Urinary bladder (tissue), 3 donors: ENCODE measurements at regions not wholly inside any gene's neighbourhood (a gene's known extent, or its start where the extent isn't known, plus 50 kb on each side); places are given as distances from the start of the nearest gene placed in this dataset.

ENCODE experiments used
- DNase-seq: peaks from one replicate; pipeline ENCODE4 v3.0.0-alpha.2; 2015; ENCODE audit errors: extremely low spot score
- H3K27ac ChIP-seq: one replicate; pipeline ENCODE4 v1.5.1; 2013; ENCODE audit warnings: low read depth, mild to moderate bottlenecking, moderate library complexity
- H3K36me3 ChIP-seq: one replicate; pipeline ENCODE4 v1.6.1; 2013; ENCODE audit warnings: mild to moderate bottlenecking, moderate library complexity; ENCODE audit not compliant: insufficient read depth
- H3K4me1 ChIP-seq: one replicate; pipeline ENCODE4 v1.6.1; 2013; ENCODE audit warnings: mild to moderate bottlenecking, moderate library complexity; ENCODE audit not compliant: insufficient read depth
- H3K4me3 ChIP-seq: one replicate; pipeline ENCODE4 v1.5.1; 2013; ENCODE audit warnings: low read depth, low read length
- WGBS: extraction: QIAGEN DNeasy Blood & Tissue Kit; methylation state at CpG from one replicate; pipeline ENCODE4 v1.1.7; 2013; 5-methylcytosine and 5-hydroxymethylcytosine counted together
- donor health status: healthy with polysubstance abuse.
- donor health status: healthy.

DNA sequence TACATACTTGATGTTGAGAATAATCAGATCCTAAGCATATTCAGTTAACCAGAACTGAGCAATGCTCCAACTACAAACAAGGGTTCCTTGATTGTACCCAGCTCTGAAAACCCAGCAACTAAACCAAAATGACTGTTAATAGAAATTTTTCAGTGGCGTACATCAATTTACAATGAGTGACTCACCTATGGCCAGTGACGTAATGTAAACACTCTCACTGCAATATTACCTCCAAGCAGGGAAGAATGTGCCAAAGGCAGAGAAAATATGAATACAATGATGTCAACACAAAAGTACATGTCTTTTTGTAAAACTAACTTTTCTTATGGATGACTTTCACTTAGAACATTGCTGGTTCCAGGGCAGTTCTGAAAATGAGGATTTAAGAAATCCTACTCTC, 611.3 kb downstream of the EDEM1 start:
- no peak for DNase-seq
- H3K36me3 ChIP-seq: no peaks in the 10 kb centered on the region
- WGBS: 82% methylated on average over 2 of the region's 2 CpGs
- H3K4me3 ChIP-seq: no peak overlapping the region
- H3K27ac ChIP-seq: no peak overlapping the region
- H3K4me1 ChIP-seq: no peaks in the 10 kb centered on the region

DNA sequence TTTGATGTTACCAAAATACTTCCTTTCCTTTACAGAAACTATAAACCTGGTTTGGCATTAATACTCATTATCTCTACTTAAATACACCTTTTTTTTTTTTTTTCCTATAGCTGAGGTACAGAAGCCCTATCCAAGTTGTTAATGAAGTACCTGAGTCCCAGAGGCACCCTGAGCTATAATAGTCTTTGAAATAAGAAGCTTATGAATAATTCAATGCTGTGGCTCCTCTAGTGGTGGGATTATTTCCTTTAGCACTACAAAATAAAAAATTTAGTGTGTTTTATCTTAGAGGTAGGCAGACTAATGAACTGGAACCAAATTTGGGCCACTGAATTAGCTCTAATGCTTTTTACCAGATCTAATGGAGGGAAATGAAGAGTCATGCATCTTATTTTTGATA, 611.9 kb downstream of the EDEM1 start:
- Histone ChIP-seq H3K36me3 (no peaks in the 10 kb centered on the region), H3K27ac (no peak overlapping the region), H3K4me3 (no peak overlapping the region), H3K4me1 (no peaks in the 10 kb centered on the region)
- no peak for DNase-seq

DNA sequence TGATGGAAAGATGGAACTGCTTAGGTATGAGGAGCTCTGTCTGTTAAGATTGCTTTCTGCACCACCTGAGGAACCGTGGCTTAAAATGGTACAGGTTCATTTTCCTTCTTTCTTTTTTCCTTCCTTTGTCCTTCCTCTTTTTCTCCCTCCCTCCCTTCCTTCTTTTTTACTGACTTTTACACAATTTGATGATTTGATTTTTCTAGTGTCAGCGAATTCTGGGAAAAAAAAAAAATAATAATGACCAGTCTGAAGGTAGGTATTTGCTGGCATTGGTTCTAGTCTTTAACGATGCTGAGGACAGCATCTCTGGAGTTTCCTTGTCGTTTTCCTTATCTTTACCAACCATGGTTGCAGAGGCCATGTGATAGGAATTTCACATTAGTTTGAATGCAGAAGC, 613.5 kb downstream of the EDEM1 start:
- Histone ChIP-seq H3K36me3 (no peaks in the 10 kb centered on the region), H3K4me1 (no peaks in the 10 kb centered on the region), H3K27ac (no peak overlapping the region), H3K4me3 (no peak overlapping the region)
- DNase-seq: no peak
- WGBS: 82% methylated on average over 4 of the region's 4 CpGs

DNA sequence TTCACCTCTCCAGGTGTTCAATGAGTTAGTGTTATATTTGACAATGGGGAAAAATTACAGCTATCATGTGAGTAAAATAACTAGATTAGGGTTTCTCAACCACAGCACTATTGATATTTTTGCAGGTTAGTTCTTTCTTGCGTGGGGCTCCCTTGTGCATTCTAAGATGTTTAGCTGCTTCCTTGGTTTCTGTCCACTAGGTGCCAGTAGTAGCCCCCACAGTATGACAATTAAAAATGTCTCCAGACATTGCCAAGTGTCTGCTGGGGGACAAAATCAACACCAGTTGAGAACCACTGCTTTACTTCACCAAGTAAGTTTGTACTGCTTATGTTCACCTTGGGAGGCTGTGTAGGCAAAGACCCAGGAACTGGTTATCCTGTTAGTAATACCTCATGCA, 618.7 kb downstream of the EDEM1 start:
- no peak for DNase-seq
- WGBS: 86% methylated on average over 1 of the region's 1 CpG
- H3K36me3 ChIP-seq: no peaks in the 10 kb centered on the region
- no peaks in the 10 kb centered on the region for H3K4me1 ChIP-seq
- H3K27ac ChIP-seq: no peak overlapping the region
- H3K4me3 ChIP-seq: no peak overlapping the region

DNA sequence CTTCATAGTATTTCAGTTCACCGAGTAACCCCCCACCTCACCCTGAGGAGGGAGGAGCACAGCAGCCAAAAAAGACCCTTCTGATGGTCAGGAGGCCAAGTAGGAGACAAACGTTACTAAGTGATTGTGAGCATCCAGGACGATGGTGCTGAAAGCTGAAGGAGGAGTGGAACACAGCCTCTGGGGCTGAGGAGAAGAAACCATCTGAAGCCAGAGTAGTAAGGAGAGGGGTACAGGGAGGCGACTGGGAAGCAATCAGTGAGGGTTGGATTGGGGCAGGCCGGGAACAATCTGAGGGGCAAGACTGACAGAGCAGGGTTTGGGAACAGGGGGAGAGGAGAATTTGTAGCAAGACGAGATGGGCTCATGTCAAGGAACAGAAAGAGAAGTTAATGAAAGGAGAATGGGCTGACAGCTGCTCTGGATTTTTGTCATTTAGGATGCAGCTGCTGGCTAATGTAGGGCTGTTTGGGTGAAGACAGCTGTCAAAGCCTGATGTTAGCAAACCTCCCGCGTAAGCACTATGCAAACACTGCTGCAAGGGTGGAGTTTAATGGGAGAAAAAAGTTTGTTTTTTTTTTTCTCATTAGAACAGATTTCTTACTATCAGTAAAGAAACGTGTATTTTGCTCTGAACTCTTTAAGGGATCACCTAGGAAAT, 622.2 kb downstream of the EDEM1 start:
- 60% methylated on average over 9 of the region's 9 CpGs for whole genome bisulfite sequencing
- no peak for DNase-seq
- no peak overlapping the region for H3K4me3 ChIP-seq
- H3K36me3 ChIP-seq: no peaks in the 10 kb centered on the region
- H3K4me1 ChIP-seq: no peaks in the 10 kb centered on the region
- H3K27ac ChIP-seq: no peak overlapping the region

DNA sequence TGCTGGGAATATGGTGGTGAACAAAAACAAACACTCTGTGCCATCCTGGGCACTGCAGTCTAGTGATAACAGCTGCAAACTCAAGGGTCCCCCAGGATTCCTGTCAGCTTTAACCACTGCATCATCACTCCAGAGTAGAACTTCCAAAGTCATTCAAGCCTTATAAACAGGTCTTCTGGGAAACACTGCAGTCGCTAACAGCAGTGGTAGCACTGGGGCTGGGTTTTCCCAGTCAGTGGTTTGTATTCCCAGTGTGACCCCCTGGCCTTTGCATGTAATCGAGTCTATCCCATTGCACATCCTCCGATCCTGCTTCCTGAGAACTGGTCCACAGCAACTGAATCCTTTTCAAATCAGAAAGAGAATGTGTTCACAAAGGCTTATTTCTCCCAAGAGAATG, 623.5 kb downstream of the EDEM1 start:
- no peak overlapping the region for H3K4me3 ChIP-seq
- H3K27ac ChIP-seq: no peak overlapping the region
- 43% methylated on average over 3 of the region's 3 CpGs for WGBS
- H3K4me1 ChIP-seq: no peaks in the 10 kb centered on the region
- no peaks in the 10 kb centered on the region for H3K36me3 ChIP-seq
- DNase-seq: no peak

DNA sequence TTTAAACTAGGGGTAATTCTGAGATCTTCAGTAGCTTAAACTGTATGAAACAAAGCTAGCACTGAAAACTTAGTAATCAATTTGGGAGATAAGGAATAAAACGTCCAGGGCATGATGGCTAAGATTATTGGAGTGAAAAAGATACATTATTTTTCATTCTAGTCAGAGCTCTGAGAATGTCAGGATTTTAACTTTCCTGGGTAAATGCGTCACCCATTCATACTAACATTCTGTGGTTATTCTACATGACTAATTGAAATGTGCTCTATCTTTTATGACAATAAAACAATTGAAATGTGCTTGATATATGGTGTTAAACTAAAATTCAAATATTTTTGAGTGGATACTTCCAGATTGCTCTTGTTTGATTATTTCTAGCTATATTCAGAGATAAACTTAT, 626.0 kb downstream of the EDEM1 start:
- Histone ChIP-seq H3K4me3 (no peak overlapping the region), H3K27ac (no peak overlapping the region), H3K36me3 (no peaks in the 10 kb centered on the region), H3K4me1 (no peaks in the 10 kb centered on the region)
- 42% methylated on average over 2 of the region's 2 CpGs for WGBS
- no peak for DNase-seq

DNA sequence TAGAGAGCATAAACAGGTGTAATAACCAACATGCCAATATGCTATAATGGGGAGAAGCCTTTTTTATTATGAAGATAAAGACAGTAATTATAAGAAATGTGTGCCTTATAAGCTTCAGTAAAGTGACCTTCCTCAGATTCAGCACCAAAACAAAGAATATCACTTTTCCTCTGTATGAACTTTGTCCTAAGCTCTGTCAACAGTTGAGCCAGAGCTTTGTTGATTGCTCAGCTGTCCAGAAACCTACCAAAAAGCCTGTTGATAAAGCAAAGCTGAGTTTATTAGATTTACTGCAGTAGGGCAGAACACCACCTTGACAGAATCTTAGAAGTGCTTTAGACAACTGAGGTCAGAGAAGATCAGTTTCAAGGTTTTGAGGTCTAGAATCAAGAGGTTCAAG, 635.3 kb downstream of the EDEM1 start:
- DNase-seq: no peak
- no peaks in the 10 kb centered on the region for H3K4me1 ChIP-seq
- H3K27ac ChIP-seq: no peak overlapping the region
- H3K36me3 ChIP-seq: no peaks in the 10 kb centered on the region
- no peak overlapping the region for H3K4me3 ChIP-seq

DNA sequence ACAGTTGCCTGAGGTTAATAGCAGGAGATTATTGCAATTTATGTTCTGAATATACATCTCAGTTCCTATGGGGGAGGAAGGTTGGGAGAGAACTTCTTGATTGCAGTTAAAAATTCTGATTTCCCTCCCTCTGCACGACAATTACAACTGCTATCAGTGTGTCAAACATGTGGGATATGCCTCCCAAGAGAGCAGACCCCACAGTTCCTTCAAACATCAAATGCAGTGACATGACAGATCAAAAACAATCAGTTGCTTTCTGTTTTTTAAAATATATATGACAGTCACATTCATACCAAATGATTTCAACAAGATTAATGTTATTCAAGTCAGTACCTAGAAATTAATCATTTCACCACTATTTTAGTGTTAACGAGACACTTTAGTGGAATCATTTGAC, 639.0 kb downstream of the EDEM1 start:
- Histone ChIP-seq H3K4me1 (no peaks in the 10 kb centered on the region), H3K36me3 (no peaks in the 10 kb centered on the region), H3K4me3 (no peak overlapping the region), H3K27ac (no peak overlapping the region)
- DNase-seq: no peak
- WGBS: 68% methylated on average over 2 of the region's 2 CpGs

DNA sequence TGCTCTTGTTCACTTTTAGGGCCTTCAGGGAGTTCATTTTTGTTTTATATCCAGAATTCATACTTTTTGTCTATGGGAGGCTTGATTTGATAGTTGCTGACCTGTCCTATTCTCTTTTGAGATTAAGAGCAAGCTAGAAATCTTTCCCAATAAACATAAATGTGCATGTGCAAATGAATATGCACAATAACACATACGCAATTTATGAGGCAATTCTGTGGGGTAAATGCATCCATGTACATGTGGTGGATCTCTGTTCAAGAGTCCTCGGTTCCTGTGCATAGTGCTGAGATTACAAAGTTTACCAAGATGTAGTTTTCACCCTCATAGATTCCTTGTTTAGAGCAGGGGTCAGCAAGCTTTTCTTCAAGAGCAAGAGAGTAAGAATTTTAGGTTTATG, 640.7 kb downstream of the EDEM1 start:
- 80% methylated on average over 2 of the region's 2 CpGs for WGBS
- no peaks in the 10 kb centered on the region for H3K36me3 ChIP-seq
- DNase-seq: no peak
- H3K4me3 ChIP-seq: no peak overlapping the region
- no peak overlapping the region for H3K27ac ChIP-seq
- no peaks in the 10 kb centered on the region for H3K4me1 ChIP-seq

DNA sequence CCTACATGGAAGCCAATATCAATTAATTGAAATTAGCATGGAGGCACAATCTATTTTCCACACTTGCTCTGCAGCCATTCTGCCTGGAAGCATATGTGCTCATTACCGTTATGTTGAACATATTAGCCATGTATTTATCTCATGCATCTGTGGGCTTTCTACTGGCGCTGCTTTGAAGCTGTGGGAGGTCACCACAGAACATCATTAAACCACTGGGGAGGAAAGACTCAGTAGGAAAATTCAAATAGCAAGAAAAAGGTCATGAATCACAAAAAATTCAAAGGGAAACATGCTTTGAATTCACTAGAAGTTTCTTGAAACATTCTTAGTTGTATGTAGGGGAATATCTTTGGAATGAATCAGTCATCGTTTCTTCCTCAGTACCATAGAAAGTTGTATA, 652.5 kb downstream of the EDEM1 start:
- Histone ChIP-seq H3K27ac (no peak overlapping the region), H3K36me3 (no peaks in the 10 kb centered on the region), H3K4me1 (no peaks in the 10 kb centered on the region), H3K4me3 (no peak overlapping the region)
- 72% methylated on average over 3 of the region's 3 CpGs for WGBS
- DNase-seq: no peak

DNA sequence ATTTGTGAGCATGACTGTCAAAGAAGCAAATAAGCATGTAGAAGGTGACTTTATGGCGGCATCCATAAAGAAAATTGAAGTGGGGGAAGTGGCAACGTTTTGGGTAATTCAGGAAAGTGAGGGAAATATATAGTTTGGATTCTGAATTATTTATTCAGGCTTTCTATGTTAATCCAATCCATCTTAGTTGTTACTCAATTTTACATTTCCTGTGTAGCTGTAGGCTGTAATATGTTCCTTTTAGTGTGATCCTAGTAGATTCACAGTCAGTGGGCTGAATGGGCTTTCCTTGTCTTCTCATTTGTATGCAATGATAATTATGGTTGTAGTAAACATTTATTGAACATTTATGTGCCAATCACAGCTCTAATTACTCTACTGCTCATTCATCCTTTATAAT, 654.1 kb downstream of the EDEM1 start:
- WGBS: 63% methylated on average over 2 of the region's 2 CpGs
- no peaks in the 10 kb centered on the region for H3K36me3 ChIP-seq
- no peak overlapping the region for H3K4me3 ChIP-seq
- H3K4me1 ChIP-seq: no peaks in the 10 kb centered on the region
- no peak overlapping the region for H3K27ac ChIP-seq
- no peak for DNase-seq

DNA sequence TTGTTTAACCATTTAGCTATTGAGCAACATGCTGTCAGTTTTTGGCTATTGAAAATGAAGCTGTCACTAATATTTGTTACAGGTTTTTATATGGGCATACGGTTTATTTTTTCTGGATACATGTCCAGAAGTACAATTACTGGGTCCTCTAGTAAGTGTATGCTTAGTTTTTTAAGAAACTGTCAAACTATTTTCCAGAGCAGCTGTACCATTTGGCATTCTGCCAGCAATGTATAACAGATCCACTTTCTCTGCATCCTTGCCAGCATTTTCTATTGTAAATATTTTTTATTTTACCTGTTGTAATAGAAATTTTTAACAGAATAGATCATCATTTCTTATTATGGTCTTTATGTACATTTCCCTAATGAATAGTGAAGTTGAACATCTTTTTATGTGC, 658.8 kb downstream of the EDEM1 start:
- Histone ChIP-seq H3K27ac (no peak overlapping the region), H3K4me1 (no peaks in the 10 kb centered on the region), H3K36me3 (no peaks in the 10 kb centered on the region), H3K4me3 (no peak overlapping the region)
- WGBS: 58% methylated on average over 1 of the region's 1 CpG
- DNase-seq: no peak

DNA sequence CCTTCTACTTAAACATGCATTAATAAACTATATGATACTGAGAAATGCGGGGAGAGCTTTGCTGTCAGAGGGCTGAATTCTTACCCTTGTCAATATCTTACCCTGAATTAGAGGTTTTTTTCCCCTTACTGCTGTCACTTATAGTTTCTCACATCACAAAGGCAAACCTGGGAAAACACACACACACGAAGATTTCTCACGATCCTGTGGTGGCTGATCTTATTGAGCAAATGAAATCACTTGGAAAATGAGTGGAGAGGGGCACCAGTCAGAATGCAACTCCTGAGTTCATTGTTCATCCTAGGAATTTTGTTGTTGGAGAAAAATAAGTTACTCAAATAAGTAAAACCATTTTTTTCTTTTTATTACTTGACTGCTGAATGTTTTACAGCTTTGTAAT, 673.6 kb downstream of the EDEM1 start:
- Histone ChIP-seq H3K27ac (no peak overlapping the region), H3K4me1 (no peaks in the 10 kb centered on the region), H3K36me3 (no peaks in the 10 kb centered on the region), H3K4me3 (no peak overlapping the region)
- no peak for DNase-seq
- WGBS: 53% methylated on average over 3 of the region's 3 CpGs

DNA sequence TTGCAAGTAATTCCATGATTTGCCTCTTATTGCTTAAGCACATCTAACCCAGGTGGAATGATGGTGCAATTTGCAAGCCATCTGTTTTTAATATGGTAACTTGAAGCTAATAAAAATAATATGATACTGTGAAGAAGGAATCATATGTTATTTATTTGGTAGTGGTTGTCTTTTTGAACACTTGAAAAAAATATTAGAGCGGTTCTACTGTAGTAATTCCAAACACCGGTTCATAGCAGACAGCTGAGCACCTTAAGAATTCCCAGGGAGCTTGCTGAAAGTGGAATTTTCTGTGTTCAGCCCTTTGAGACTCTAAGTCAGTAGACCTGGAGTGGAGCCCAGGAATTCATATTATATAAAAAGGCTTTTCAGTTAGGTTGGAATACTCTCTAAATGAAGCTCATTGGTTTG, 687.4 kb downstream of the EDEM1 start:
- DNase-seq: no peak
- Histone ChIP-seq H3K36me3 (no peaks in the 10 kb centered on the region), H3K4me3 (no peak overlapping the region), H3K27ac (no peak overlapping the region), H3K4me1 (no peaks in the 10 kb centered on the region)
- 45% methylated on average over 2 of the region's 2 CpGs for WGBS
